Activated CD4-positive, alpha-beta T cell treated with anti-CD3 and anti-CD28 coated beads, Interleukin-2, amount 10 ng/mL, durations not matched to agents 24 days and 14 days (primary cell): ENCODE measurements at regions not wholly inside any gene's neighbourhood (a gene's known extent, or its start where the extent isn't known, plus 50 kb on each side); places are given as distances from the start of the nearest gene placed in this dataset.
"Not testable (repeated sequence)": the region's sequence is repeated elsewhere in the genome, so short reads cannot be mapped to it uniquely, and the experiment has no call there.

Source experiments
- DNase-seq: peaks from one replicate; pipeline ENCODE4 v3.0.0; 2022
- H3K27ac Mint-ChIP-seq: one replicate; pipeline ENCODE4 v1.8.0; 2022; ENCODE audit warnings: mild to moderate bottlenecking, mixed read lengths
- H3K27me3 Mint-ChIP-seq: one replicate; pipeline ENCODE4 v1.8.0; 2022; ENCODE audit warnings: mixed read lengths
- H3K36me3 Mint-ChIP-seq: one replicate; pipeline ENCODE4 v1.8.0; 2022; ENCODE audit warnings: low read depth, mild to moderate bottlenecking, mixed read lengths
- H3K4me1 Mint-ChIP-seq: one replicate; pipeline ENCODE4 v1.8.0; 2021; ENCODE audit warnings: mixed read lengths
- H3K4me3 Mint-ChIP-seq: one replicate; pipeline ENCODE4 v1.8.0; 2022; ENCODE audit warnings: mild to moderate bottlenecking, moderate library complexity, mixed read lengths
- H3K9me3 Mint-ChIP-seq: one replicate; pipeline ENCODE4 v1.8.0; 2021; ENCODE audit warnings: mixed read lengths
- intact Hi-C: fragments of 100-400 bp; cut with micrococcal nuclease; formaldehyde crosslinking; loops from one replicate; pipeline ENCODE4 v1.15.1; 2023

GRCh38 chr20:24855848-24856247 lies 93.2 kb upstream of the CST7 start:
- Mint-ChIP-seq H3K36me3 (no peaks in the 10 kb centered on the region), H3K27me3 (peaks cover 6% of the 10 kb centered on the region), H3K9me3 (peaks cover 24% of the 10 kb centered on the region), H3K4me3 (no peak overlapping the region), H3K4me1 (peaks cover 13% of the 10 kb centered on the region), H3K27ac (no peak overlapping the region)
- no peak for DNase-seq
- intact Hi-C loops: no loop called here

- H3K36me3 Mint-ChIP-seq, H3K27me3 Mint-ChIP-seq, intact Hi-C loops, H3K4me3 Mint-ChIP-seq, H3K27ac Mint-ChIP-seq: not testable (repeated sequence)
- Mint-ChIP-seq H3K9me3 (peaks cover 21% of the 10 kb centered on the region), H3K4me1 (peaks cover 13% of the 10 kb centered on the region)
- peak; percentile 66 for DNase-seq
Observed at GRCh38 chr20:24858500-24858899, 90.6 kb upstream of the CST7 start.

- no peak overlapping the region for H3K27ac Mint-ChIP-seq
- H3K4me1 Mint-ChIP-seq: peaks cover 13% of the 10 kb centered on the region
- intact Hi-C loops: no loop called here
- no peak for DNase-seq
- H3K36me3 Mint-ChIP-seq: no peaks in the 10 kb centered on the region
- peaks cover 21% of the 10 kb centered on the region for H3K9me3 Mint-ChIP-seq
- no peaks in the 10 kb centered on the region for H3K27me3 Mint-ChIP-seq
- H3K4me3 Mint-ChIP-seq: no peak overlapping the region
Observed at GRCh38 chr20:24859539-24859938, 89.5 kb upstream of the CST7 start.

- intact Hi-C loops: no loop called here
- Mint-ChIP-seq H3K4me1 (peaks cover 13% of the 10 kb centered on the region), H3K27me3 (no peaks in the 10 kb centered on the region), H3K9me3 (peaks cover 19% of the 10 kb centered on the region), H3K36me3 (no peaks in the 10 kb centered on the region), H3K4me3 (no peak overlapping the region), H3K27ac (no peak overlapping the region)
- no peak for DNase-seq
Observed at GRCh38 chr20:24862186-24862585, 86.9 kb upstream of the CST7 start.

- Mint-ChIP-seq H3K4me3 (no peak overlapping the region), H3K27me3 (no peaks in the 10 kb centered on the region), H3K4me1 (peaks cover 13% of the 10 kb centered on the region), H3K27ac (no peak overlapping the region), H3K36me3 (no peaks in the 10 kb centered on the region), H3K9me3 (peaks cover 19% of the 10 kb centered on the region)
- intact Hi-C loops: no loop called here
- no peak for DNase-seq
Observed at GRCh38 chr20:24862606-24863005, 86.5 kb upstream of the CST7 start.

- Mint-ChIP-seq H3K27me3 (no peaks in the 10 kb centered on the region), H3K4me3 (no peak overlapping the region), H3K36me3 (no peaks in the 10 kb centered on the region), H3K9me3 (peaks cover 19% of the 10 kb centered on the region), H3K27ac (no peak overlapping the region), H3K4me1 (peaks cover 8% of the 10 kb centered on the region)
- DNase-seq: no peak
- intact Hi-C loops: no loop called here
Observed at GRCh38 chr20:24863356-24863755, 85.7 kb upstream of the CST7 start.

- H3K36me3 Mint-ChIP-seq: no peaks in the 10 kb centered on the region
- no peaks in the 10 kb centered on the region for H3K4me1 Mint-ChIP-seq
- peaks cover 7% of the 10 kb centered on the region for H3K9me3 Mint-ChIP-seq
- no peak for DNase-seq
- intact Hi-C loops: no loop called here
- H3K4me3 Mint-ChIP-seq: no peak overlapping the region
- no peaks in the 10 kb centered on the region for H3K27me3 Mint-ChIP-seq
- no peak overlapping the region for H3K27ac Mint-ChIP-seq
Observed at GRCh38 chr20:24866008-24866407, 83.1 kb upstream of the CST7 start.

GRCh38 chr20:24866742-24867141 lies 82.3 kb upstream of the CST7 start:
- intact Hi-C loops: no loop called here
- Mint-ChIP-seq H3K27me3 (no peaks in the 10 kb centered on the region), H3K4me3 (no peak overlapping the region), H3K36me3 (no peaks in the 10 kb centered on the region), H3K27ac (no peak overlapping the region), H3K4me1 (no peaks in the 10 kb centered on the region), H3K9me3 (peaks cover 7% of the 10 kb centered on the region)
- DNase-seq: no peak

GRCh38 chr20:24867556-24867955 lies 81.5 kb upstream of the CST7 start:
- H3K9me3 Mint-ChIP-seq: peaks cover 7% of the 10 kb centered on the region
- H3K4me3 Mint-ChIP-seq: no peak overlapping the region
- intact Hi-C loops: no loop called here
- H3K27ac Mint-ChIP-seq: no peak overlapping the region
- DNase-seq: no peak
- peaks cover 2% of the 10 kb centered on the region for H3K27me3 Mint-ChIP-seq
- no peaks in the 10 kb centered on the region for H3K4me1 Mint-ChIP-seq
- H3K36me3 Mint-ChIP-seq: no peaks in the 10 kb centered on the region

GRCh38 chr20:24868396-24868927 lies 80.6 kb upstream of the CST7 start:
- no peaks in the 10 kb centered on the region for H3K36me3 Mint-ChIP-seq
- H3K4me3 Mint-ChIP-seq: no peak overlapping the region
- peaks cover 2% of the 10 kb centered on the region for H3K27me3 Mint-ChIP-seq
- no peaks in the 10 kb centered on the region for H3K4me1 Mint-ChIP-seq
- no peak overlapping the region for H3K27ac Mint-ChIP-seq
- intact Hi-C loops: no loop called here
- H3K9me3 Mint-ChIP-seq: peaks cover 7% of the 10 kb centered on the region
- DNase-seq: no peak

GRCh38 chr20:24868959-24869358 lies 80.1 kb upstream of the CST7 start:
- Mint-ChIP-seq H3K36me3 (no peaks in the 10 kb centered on the region), H3K9me3 (peaks cover 7% of the 10 kb centered on the region), H3K27me3 (peaks cover 2% of the 10 kb centered on the region), H3K27ac (no peak overlapping the region), H3K4me1 (no peaks in the 10 kb centered on the region), H3K4me3 (no peak overlapping the region)
- DNase-seq: no peak
- intact Hi-C loops: no loop called here

- H3K27me3 Mint-ChIP-seq: peaks cover 4% of the 10 kb centered on the region
- no peak overlapping the region for H3K27ac Mint-ChIP-seq
- H3K9me3 Mint-ChIP-seq: peaks cover 7% of the 10 kb centered on the region
Observed at GRCh38 chr20:24870057-24870456, 79.0 kb upstream of the CST7 start.

GRCh38 chr20:24870881-24871280 lies 78.2 kb upstream of the CST7 start:
- no peaks in the 10 kb centered on the region for H3K36me3 Mint-ChIP-seq
- peaks cover 2% of the 10 kb centered on the region for H3K9me3 Mint-ChIP-seq
- no peak overlapping the region for H3K4me3 Mint-ChIP-seq
- intact Hi-C loops: no loop called here
- H3K27me3 Mint-ChIP-seq: peaks cover 4% of the 10 kb centered on the region
- no peak for DNase-seq
- H3K4me1 Mint-ChIP-seq: no peaks in the 10 kb centered on the region
- no peak overlapping the region for H3K27ac Mint-ChIP-seq

More at GRCh38 chr20:24870057-24870456, 79.0 kb upstream of the CST7 start:
- DNase-seq: no peak
- intact Hi-C loops: no loop called here
- Mint-ChIP-seq H3K4me1 (no peaks in the 10 kb centered on the region), H3K4me3 (no peak overlapping the region), H3K36me3 (no peaks in the 10 kb centered on the region)

- intact Hi-C loops: no loop called here
- no peak overlapping the region for H3K4me3 Mint-ChIP-seq
- peaks cover 4% of the 10 kb centered on the region for H3K27me3 Mint-ChIP-seq
- no peak overlapping the region for H3K27ac Mint-ChIP-seq
- no peaks in the 10 kb centered on the region for H3K9me3 Mint-ChIP-seq
- no peak for DNase-seq
- H3K4me1 Mint-ChIP-seq: no peaks in the 10 kb centered on the region
- no peaks in the 10 kb centered on the region for H3K36me3 Mint-ChIP-seq
Observed at GRCh38 chr20:24871480-24872213, 77.4 kb upstream of the CST7 start.
